ENCODE measurements at regions not wholly inside any gene's neighbourhood (a gene's known extent, or its start where the extent isn't known, plus 50 kb on each side); places are given as distances from the start of the nearest gene placed in this dataset.

GRCh38 chr5:103435136-103435889, 127.3 kb downstream of the NUDT12 start:
- DNase-seq (no peak), ATAC-seq (peak; percentile 41)
- intact Hi-C loops (cut with micrococcal nuclease) = no loop called here

- DNase-seq (no peak), ATAC-seq (no peak)
- intact Hi-C loops (cut with micrococcal nuclease) = no loop called here
Measured at GRCh38 chr5:103434057-103434456, 128.5 kb downstream of the NUDT12 start.

GRCh38 chr5:103433211-103433610, 129.4 kb downstream of the NUDT12 start:
- intact Hi-C loops (cut with micrococcal nuclease) = no loop called here
- ATAC-seq = no peak
- no peak for DNase-seq

- ATAC-seq (no peak), DNase-seq (no peak)
- intact Hi-C loops (cut with micrococcal nuclease) = no loop called here
Measured at GRCh38 chr5:103428923-103429322, 133.7 kb downstream of the NUDT12 start.

- ATAC-seq = peak; percentile 92
- intact Hi-C loops (cut with micrococcal nuclease) = no loop called here
- DNase-seq = peak; percentile 49
Measured at GRCh38 chr5:103428411-103428871, 134.1 kb downstream of the NUDT12 start.

GRCh38 chr5:103427326-103427725, 135.3 kb downstream of the NUDT12 start:
- ATAC-seq (peak; percentile 67), DNase-seq (no peak)
- intact Hi-C loops (cut with micrococcal nuclease) = no loop called here

- ATAC-seq (no peak), DNase-seq (no peak)
- intact Hi-C loops (cut with micrococcal nuclease) = no loop called here
Measured at GRCh38 chr5:103425686-103426454, 136.7 kb downstream of the NUDT12 start.

- DNase-seq (no peak), ATAC-seq (peak; percentile 74)
- intact Hi-C loops (cut with micrococcal nuclease) = no loop called here
Measured at GRCh38 chr5:103424453-103425205, 138.0 kb downstream of the NUDT12 start.

GRCh38 chr5:103424026-103424425, 138.6 kb downstream of the NUDT12 start:
- DNase-seq = no peak
- intact Hi-C loops (cut with micrococcal nuclease) = no loop called here
- no peak for ATAC-seq

- no peak for DNase-seq
- no peak for ATAC-seq
- intact Hi-C loops (cut with micrococcal nuclease) = no loop called here
Measured at GRCh38 chr5:103422756-103423155, 139.8 kb downstream of the NUDT12 start.

- DNase-seq (no peak), ATAC-seq (no peak)
- intact Hi-C loops (cut with micrococcal nuclease) = no loop called here
Measured at GRCh38 chr5:103414604-103415003, 148.0 kb downstream of the NUDT12 start.

- intact Hi-C loops (cut with micrococcal nuclease) = no loop called here
- no peak for DNase-seq
- no peak for ATAC-seq
Measured at GRCh38 chr5:103411711-103412110, 150.9 kb downstream of the NUDT12 start.

GRCh38 chr5:103410172-103410571, 151.6 kb downstream of the MACIR start:
- DNase-seq = no peak
- intact Hi-C loops (cut with micrococcal nuclease) = no loop called here
- no peak for ATAC-seq

- intact Hi-C loops (cut with micrococcal nuclease) = no loop called here
Measured at GRCh38 chr5:103409013-103409670, 150.6 kb downstream of the MACIR start.

GRCh38 chr5:103408408-103408807, 149.8 kb downstream of the MACIR start:
- ATAC-seq (no peak), DNase-seq (no peak)
- intact Hi-C loops (cut with micrococcal nuclease) = no loop called here

More at GRCh38 chr5:103409013-103409670, 150.6 kb downstream of the MACIR start:
- no peak for ATAC-seq
- DNase-seq = no peak

GRCh38 chr5:103407402-103407801, 148.8 kb downstream of the MACIR start:
- ATAC-seq (no peak), DNase-seq (no peak)
- intact Hi-C loops (cut with micrococcal nuclease) = no loop called here

GRCh38 chr5:103404483-103404882, 145.9 kb downstream of the MACIR start:
- DNase-seq (no peak), ATAC-seq (no peak)
- intact Hi-C loops (cut with micrococcal nuclease) = no loop called here

GRCh38 chr5:103402851-103403250, 144.3 kb downstream of the MACIR start:
- no peak for ATAC-seq
- intact Hi-C loops (cut with micrococcal nuclease) = no loop called here

More at GRCh38 chr5:103402851-103403250, 144.3 kb downstream of the MACIR start:
- no peak for DNase-seq
